Spleen (tissue), 11 donors: ENCODE measurements at regions not wholly inside any gene's neighbourhood (a gene's known extent, or its start where the extent isn't known, plus 50 kb on each side); places are given as distances from the start of the nearest gene placed in this dataset.

Source experiments
- DNase-seq: peaks from one replicate; pipeline ENCODE4 v3.0.0-alpha.2; 2020
- H3K27ac ChIP-seq, 8 donors: fragments of 200-600 bp; sonication (generic) in 7 of 8; 1 replicate in 4 of 8; 2 replicates in 4 of 8; pipeline versions ENCODE4 v1.5.0 to v1.8.0; 2016 to 2021; ENCODE audit warnings: inconsistent platforms in 4 of 8, mild to moderate bottlenecking in 4 of 8, moderate library complexity in 1 of 8
- H3K27me3 ChIP-seq, 7 donors: fragments of 200-600 bp; sonication (generic) in 6 of 7; replicated peaks in 1 of 7; 1 replicate in 4 of 7; 2 replicates in 3 of 7; pipeline versions ENCODE4 v1.5.0 to v1.8.0; 2016 to 2021; ENCODE audit warnings: inconsistent platforms in 3 of 7, mild to moderate bottlenecking in 1 of 7
- H3K36me3 ChIP-seq, 6 donors: fragments of 200-600 bp; sonication (generic) in 5 of 6; 1 replicate in 4 of 6; 2 replicates in 2 of 6; pipeline versions ENCODE4 v1.5.0 to v1.8.0; 2016 to 2021; ENCODE audit warnings: inconsistent platforms in 2 of 6
- H3K4me1 ChIP-seq, 6 donors: fragments of 200-600 bp; sonication (generic) in 5 of 6; 1 replicate in 3 of 6; 2 replicates in 3 of 6; pipeline versions ENCODE4 v1.5.0 to v1.8.0; 2016 to 2021; ENCODE audit warnings: inconsistent platforms in 3 of 6
- H3K4me3 ChIP-seq, 8 donors: fragments of 200-600 bp; sonication (generic) in 7 of 8; 1 replicate in 4 of 8; 2 replicates in 4 of 8; pipeline versions ENCODE4 v1.5.0 to v1.8.0; 2016 to 2021; ENCODE audit warnings: inconsistent platforms in 4 of 8, mild to moderate bottlenecking in 4 of 8, moderate library complexity in 2 of 8
- H3K9me3 ChIP-seq, 8 donors: fragments of 200-600 bp; sonication (generic) in 7 of 8; 1 replicate in 4 of 8; 2 replicates in 4 of 8; pipeline versions ENCODE4 v1.5.0 to v1.8.0; 2016 to 2021; ENCODE audit warnings: inconsistent platforms in 4 of 8
- POLR2A ChIP-seq, 3 donors: fragments of 450-650 bp; IDR thresholded peaks; one replicate each; pipeline ENCODE4 v1.5.1; 2017; ENCODE audit warnings: antibody characterized with exemption in 3 of 3, mild to moderate bottlenecking in 1 of 3
- POLR2AphosphoS5 ChIP-seq, 3 donors: sonication (generic); formaldehyde crosslinking; IDR thresholded peaks; one replicate each; pipeline ENCODE4 v1.5.1; 2017; ENCODE audit warnings: antibody characterized with exemption in 3 of 3
- WGBS, 5 donors: extraction: QIAGEN DNeasy Blood & Tissue Kit in 3 of 5; methylation state at CpG; one replicate each; pipeline versions ENCODE4 v1.1.5 to v1.1.7; 2013 to 2018; 5-methylcytosine and 5-hydroxymethylcytosine counted together
- intact Hi-C: fragments of 100-400 bp; cut with DNase I; formaldehyde crosslinking; loops from one replicate; pipeline ENCODE4 v1.15.0; 2023; ENCODE audit warnings: low total_unique reads
- TF ChIP-seq, protein P1 (sequence below), 11 experiments: fragments of 200-600 bp in 7 of 11; fragments of 450-650 bp in 4 of 11; sonication (generic) in 4 of 11; IDR thresholded peaks in 8 of 11; conservative IDR thresholded peaks in 3 of 11; 1 replicate in 7 of 11; 2 replicates in 4 of 11; pipeline versions ENCODE4 v1.4.0 to v1.8.0; 2016 to 2021; ENCODE audit warnings: antibody characterized with exemption in 11 of 11, inconsistent platforms in 4 of 11, mild to moderate bottlenecking in 1 of 11
- donor health status: healthy with polysubstance abuse.
- donor health status: DM: no; HTN: no; CAD: no; lungs with moderate emphysema.
- donor health status: DM: no; HTN: no; CAD: no.
- donor health status: Bipolar disorder and iron deficiency.
- donor health status: healthy.
- donor health status: DM: no; HTN: no; CAD: no.
- donor health status: DM: yes; HTN: yes; CAD: no.

- Histone ChIP-seq H3K9me3 (peaks cover 0 to 14% (median 7%) of the 10 kb centered on the region in 8 donors), H3K4me3 (no peak overlapping the region), H3K36me3 (no peaks in the 10 kb centered on the region), H3K4me1 (peaks cover 0 to 7% (median 0%) of the 10 kb centered on the region in 6 donors), H3K27ac (no peak overlapping the region), H3K27me3 (no peaks in the 10 kb centered on the region)
- intact Hi-C loops, result no loop called here
- 33 to 54% (median 42%) methylated on average over 2 of the region's 2 CpGs for WGBS, 5 donors
- TF ChIP-seq POLR2AphosphoS5 (IDR thresholded peaks at IDR 0.05), result no peak
- no peak for TF ChIP-seq POLR2A (IDR thresholded peaks at IDR 0.05)
- TF ChIP-seq, protein P1, sequence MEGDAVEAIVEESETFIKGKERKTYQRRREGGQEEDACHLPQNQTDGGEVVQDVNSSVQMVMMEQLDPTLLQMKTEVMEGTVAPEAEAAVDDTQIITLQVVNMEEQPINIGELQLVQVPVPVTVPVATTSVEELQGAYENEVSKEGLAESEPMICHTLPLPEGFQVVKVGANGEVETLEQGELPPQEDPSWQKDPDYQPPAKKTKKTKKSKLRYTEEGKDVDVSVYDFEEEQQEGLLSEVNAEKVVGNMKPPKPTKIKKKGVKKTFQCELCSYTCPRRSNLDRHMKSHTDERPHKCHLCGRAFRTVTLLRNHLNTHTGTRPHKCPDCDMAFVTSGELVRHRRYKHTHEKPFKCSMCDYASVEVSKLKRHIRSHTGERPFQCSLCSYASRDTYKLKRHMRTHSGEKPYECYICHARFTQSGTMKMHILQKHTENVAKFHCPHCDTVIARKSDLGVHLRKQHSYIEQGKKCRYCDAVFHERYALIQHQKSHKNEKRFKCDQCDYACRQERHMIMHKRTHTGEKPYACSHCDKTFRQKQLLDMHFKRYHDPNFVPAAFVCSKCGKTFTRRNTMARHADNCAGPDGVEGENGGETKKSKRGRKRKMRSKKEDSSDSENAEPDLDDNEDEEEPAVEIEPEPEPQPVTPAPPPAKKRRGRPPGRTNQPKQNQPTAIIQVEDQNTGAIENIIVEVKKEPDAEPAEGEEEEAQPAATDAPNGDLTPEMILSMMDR (IDR thresholded peaks at IDR 0.05 in 8 of 11, conservative IDR thresholded peaks at IDR 0.05 in 3 of 11), result no peak
- no peak for DNase-seq
These were observed 148.4 kb upstream of the KCTD1 start for GRCh38 chr18:26696786-26697185.

DNA sequence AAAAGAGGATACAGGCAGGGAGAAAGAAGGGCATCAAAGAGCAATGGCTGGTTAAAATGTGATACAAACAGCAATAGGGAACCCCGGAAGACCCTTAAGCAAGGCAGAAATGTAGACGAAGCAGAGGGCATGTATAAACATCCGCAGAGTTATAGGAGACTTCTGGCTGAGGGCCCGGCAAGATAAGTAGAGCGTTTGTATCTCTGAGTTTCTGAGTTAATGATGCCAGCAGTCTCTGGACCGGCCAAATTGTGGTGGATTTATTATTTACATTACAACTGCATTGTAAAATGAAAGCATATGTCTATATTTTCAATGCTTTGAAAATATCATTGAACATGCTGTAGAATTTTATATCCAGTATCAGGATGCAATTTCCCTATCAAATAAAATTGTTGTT lies 148.0 kb upstream of the KCTD1 start:
- H3K27me3 ChIP-seq, result no peaks in the 10 kb centered on the region
- no peak for DNase-seq
- no peak overlapping the region for H3K27ac ChIP-seq
- no peaks in the 10 kb centered on the region for H3K36me3 ChIP-seq
- H3K4me1 ChIP-seq, result peaks cover 0 to 5% (median 0%) of the 10 kb centered on the region in 6 donors
- H3K9me3 ChIP-seq, result peaks cover 0 to 19% (median 8%) of the 10 kb centered on the region in 8 donors
- intact Hi-C loops, result no loop called here
- H3K4me3 ChIP-seq, result no peak overlapping the region
- TF ChIP-seq, protein P1 (IDR thresholded peaks at IDR 0.05 in 8 of 11, conservative IDR thresholded peaks at IDR 0.05 in 3 of 11), result no peak
- TF ChIP-seq POLR2A (IDR thresholded peaks at IDR 0.05), result no peak
- no peak for TF ChIP-seq POLR2AphosphoS5 (IDR thresholded peaks at IDR 0.05)
- 74 to 93% (median 88%) methylated on average over 6 of the region's 6 CpGs for WGBS, 5 donors

GRCh38 chr18:26689226-26689879 lies 141.0 kb upstream of the KCTD1 start:
- H3K27me3 ChIP-seq, result no peaks in the 10 kb centered on the region
- WGBS, 5 donors, result 34 to 59% (median 43%) methylated on average over 7 of the region's 7 CpGs
- DNase-seq, result no peak
- intact Hi-C loops, result no loop called here
- H3K36me3 ChIP-seq, result no peaks in the 10 kb centered on the region
- H3K4me3 ChIP-seq, result no peak overlapping the region
- H3K9me3 ChIP-seq, result peaks cover 0 to 17% (median 5%) of the 10 kb centered on the region in 8 donors
- TF ChIP-seq, protein P1 (IDR thresholded peaks at IDR 0.05 in 8 of 11, conservative IDR thresholded peaks at IDR 0.05 in 3 of 11), result no peak
- no peaks in the 10 kb centered on the region for H3K4me1 ChIP-seq
- H3K27ac ChIP-seq, result no peak overlapping the region

GRCh38 chr18:26686532-26686931 lies 138.2 kb upstream of the KCTD1 start:
- Histone ChIP-seq H3K36me3 (no peaks in the 10 kb centered on the region), H3K9me3 (peaks cover 0 to 5% (median 0%) of the 10 kb centered on the region in 8 donors), H3K27me3 (no peaks in the 10 kb centered on the region), H3K27ac (no peak overlapping the region), H3K4me3 (no peak overlapping the region), H3K4me1 (no peaks in the 10 kb centered on the region)
- intact Hi-C loops, result no loop called here
- 70 to 91% (median 83%) methylated on average over 3 of the region's 3 CpGs for WGBS, 5 donors
- DNase-seq, result no peak
- TF ChIP-seq, protein P1 (IDR thresholded peaks at IDR 0.05 in 8 of 11, conservative IDR thresholded peaks at IDR 0.05 in 3 of 11), result no peak
- no peak for TF ChIP-seq POLR2AphosphoS5 (IDR thresholded peaks at IDR 0.05)
- no peak for TF ChIP-seq POLR2A (IDR thresholded peaks at IDR 0.05)
